Mucosa of stomach (tissue), 1 donor: ENCODE measurements at regions not wholly inside any gene's neighbourhood (a gene's known extent, or its start where the extent isn't known, plus 50 kb on each side); places are given as distances from the start of the nearest gene placed in this dataset.

Experiments
- H3K27me3 ChIP-seq: one replicate; pipeline ENCODE4 v1.7.0; 2013; ENCODE audit warnings: mild to moderate bottlenecking, low read length; ENCODE audit not compliant: control insufficient read depth, insufficient read depth
- H3K36me3 ChIP-seq: one replicate; pipeline ENCODE4 v1.7.0; 2013; ENCODE audit warnings: low read length; ENCODE audit not compliant: control insufficient read depth, insufficient read depth
- H3K4me1 ChIP-seq: one replicate; pipeline ENCODE4 v1.7.0; 2013; ENCODE audit warnings: mild to moderate bottlenecking, low read length; ENCODE audit not compliant: control insufficient read depth, insufficient read depth
- H3K4me3 ChIP-seq: one replicate; pipeline ENCODE4 v1.7.0; 2013; ENCODE audit warnings: low read length
- H3K9ac ChIP-seq: one replicate; pipeline ENCODE4 v1.7.0; 2013; ENCODE audit warnings: mild to moderate bottlenecking, low read length, moderate library complexity
- H3K9me3 ChIP-seq: one replicate; pipeline ENCODE4 v1.7.0; 2013; ENCODE audit warnings: mild to moderate bottlenecking, low read length, moderate library complexity; ENCODE audit not compliant: control insufficient read depth
- donor health status: Pancreatic carcinoma.

GRCh38 chr2:41993435-41993925 lies 54.3 kb upstream of the PKDCC start:
- no peaks in the 10 kb centered on the region for H3K27me3 ChIP-seq
- no peak overlapping the region for H3K4me3 ChIP-seq
- H3K9ac ChIP-seq, result no peak overlapping the region
- H3K4me1 ChIP-seq, result peaks cover 4% of the 10 kb centered on the region
- H3K9me3 ChIP-seq, result no peaks in the 10 kb centered on the region
- H3K36me3 ChIP-seq, result no peaks in the 10 kb centered on the region

DNA sequence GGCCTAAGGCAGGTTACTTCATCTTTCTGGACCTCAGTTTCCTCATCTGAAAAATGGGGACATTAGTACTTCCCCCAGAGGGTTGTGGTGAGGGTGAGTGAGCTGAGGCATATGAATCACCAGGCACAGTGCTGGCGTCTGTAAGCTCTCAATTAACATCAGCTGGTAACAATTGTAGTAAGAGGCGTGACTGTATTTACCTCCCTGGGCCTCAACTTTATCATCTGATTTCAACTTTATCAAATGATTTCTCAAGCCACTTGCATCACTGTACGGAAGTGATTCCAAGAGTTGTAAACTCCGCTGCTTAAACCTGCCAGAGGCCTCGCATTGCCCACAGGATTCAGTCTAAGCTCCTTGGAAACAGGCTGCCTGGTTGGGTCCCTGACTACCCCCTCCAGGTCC lies 53.6 kb upstream of the PKDCC start:
- H3K36me3 ChIP-seq, result no peaks in the 10 kb centered on the region
- H3K9ac ChIP-seq, result no peak overlapping the region
- no peak overlapping the region for H3K4me3 ChIP-seq
- no peaks in the 10 kb centered on the region for H3K9me3 ChIP-seq
- peaks cover 4% of the 10 kb centered on the region for H3K4me1 ChIP-seq
- H3K27me3 ChIP-seq, result no peaks in the 10 kb centered on the region

GRCh38 chr2:41994661-41995060 lies 53.2 kb upstream of the PKDCC start:
- no peak overlapping the region for H3K4me3 ChIP-seq
- peaks cover 4% of the 10 kb centered on the region for H3K4me1 ChIP-seq
- H3K36me3 ChIP-seq, result no peaks in the 10 kb centered on the region
- H3K9me3 ChIP-seq, result no peaks in the 10 kb centered on the region
- H3K9ac ChIP-seq, result no peak overlapping the region
- no peaks in the 10 kb centered on the region for H3K27me3 ChIP-seq

DNA sequence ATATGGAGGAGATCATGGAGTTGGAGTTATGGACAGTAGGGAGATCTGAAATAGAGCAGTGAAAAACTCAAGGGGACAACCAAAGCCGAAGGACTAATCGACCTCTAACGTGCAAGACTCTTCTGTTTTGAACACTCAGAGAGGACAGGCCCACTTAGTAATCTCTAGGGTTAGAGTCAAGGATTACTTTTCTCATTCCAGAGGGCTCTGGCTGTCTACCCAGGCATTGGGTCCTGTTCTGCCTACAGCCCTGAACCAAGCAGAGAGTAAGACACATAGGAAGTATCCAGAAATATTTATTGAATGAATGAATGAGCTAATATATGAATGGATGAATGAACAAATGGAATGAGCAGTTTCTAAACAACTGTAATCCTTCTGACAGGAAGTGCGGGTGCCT lies 50.3 kb upstream of the PKDCC start:
- Histone ChIP-seq H3K4me1 (peaks cover 4% of the 10 kb centered on the region), H3K27me3 (no peaks in the 10 kb centered on the region), H3K4me3 (no peak overlapping the region), H3K9me3 (no peaks in the 10 kb centered on the region), H3K36me3 (no peaks in the 10 kb centered on the region), H3K9ac (no peak overlapping the region)
